CD4-positive, alpha-beta T cell (primary cell): ENCODE measurements at regions not wholly inside any gene's neighbourhood (a gene's known extent, or its start where the extent isn't known, plus 50 kb on each side); places are given as distances from the start of the nearest gene placed in this dataset.

Experiments used
- ATAC-seq: fragments of 200-7000 bp; cut with Tn5 transposase; one replicate; pipeline ENCODE4 v1.10.0; 2022; ENCODE audit warnings: mild to moderate bottlenecking; ENCODE audit not compliant: poor library complexity
- CTCF ChIA-PET: fragments of 350-600 bp; sonication (Branson Sonifier 250); formaldehyde crosslinking; loops from one replicate; lab custom pipeline; 2021; ENCODE audit warnings: antibody characterized with exemption, inconsistent platforms; lab: Charles Lee
- POLR2A ChIA-PET: fragments of 350-600 bp; sonication (Branson Sonifier 250); formaldehyde crosslinking; loops from one replicate; lab custom pipeline; 2021; ENCODE audit warnings: antibody characterized with exemption, inconsistent platforms; lab: Charles Lee
- DNase-seq, 14 experiments: peaks; one replicate each; pipeline ENCODE4 v3.0.0-alpha.2; 2013 to 2020; ENCODE audit warnings: mixed read lengths in 2 of 14
- H3K27ac ChIP-seq, 2 donors: one replicate each; pipeline versions ENCODE4 v1.5.1 to v1.7.0; 2013; ENCODE audit warnings: low read length in 2 of 2, low read depth in 1 of 2, mild to moderate bottlenecking in 1 of 2
- H3K27me3 ChIP-seq, 2 experiments: 1 replicate in 1 of 2; 2 replicates in 1 of 2; pipeline versions ENCODE4 v1.6.1 to v1.7.0; 2013; ENCODE audit warnings: low read length in 2 of 2, control low read depth in 1 of 2, mild to moderate bottlenecking in 1 of 2, moderate library complexity in 1 of 2; ENCODE audit not compliant: insufficient read depth in 2 of 2, control insufficient read depth in 1 of 2
- H3K36me3 ChIP-seq: one replicate; pipeline ENCODE4 v1.6.1; 2013; ENCODE audit warnings: low read length, control low read depth; ENCODE audit not compliant: insufficient read depth
- H3K4me1 ChIP-seq: one replicate; pipeline ENCODE4 v1.6.1; 2013; ENCODE audit warnings: low read length, control low read depth; ENCODE audit not compliant: insufficient read depth
- H3K4me3 ChIP-seq: one replicate; pipeline ENCODE4 v1.5.1; 2013; ENCODE audit warnings: mild to moderate bottlenecking, low read length, moderate library complexity
- H3K9me3 ChIP-seq, 2 experiments: 1 replicate in 1 of 2; 2 replicates in 1 of 2; pipeline versions ENCODE4 v1.6.1 to v1.7.0; 2013; ENCODE audit warnings: low read length in 2 of 2, mild to moderate bottlenecking in 2 of 2, control low read depth in 1 of 2, moderate library complexity in 1 of 2; ENCODE audit not compliant: control insufficient read depth in 1 of 2, insufficient read depth in 1 of 2
- H3K27ac Mint-ChIP-seq: one replicate; pipeline ENCODE4 v1.8.0; 2020; ENCODE audit warnings: mixed read lengths
- H3K27me3 Mint-ChIP-seq: one replicate; pipeline ENCODE4 v1.8.0; 2021; ENCODE audit warnings: mixed read lengths
- H3K36me3 Mint-ChIP-seq: one replicate; pipeline ENCODE4 v1.8.0; 2021; ENCODE audit warnings: low read depth, mixed read lengths
- H3K4me1 Mint-ChIP-seq: one replicate; pipeline ENCODE4 v1.8.0; 2021; ENCODE audit warnings: low read depth, mixed read lengths
- H3K4me3 Mint-ChIP-seq: one replicate; pipeline ENCODE4 v1.8.0; 2020; ENCODE audit warnings: mild to moderate bottlenecking, mixed read lengths
- H3K9me3 Mint-ChIP-seq: one replicate; pipeline ENCODE4 v1.8.0; 2020; ENCODE audit warnings: mixed read lengths
- CTCF ChIP-seq: fragments of 200-600 bp; IDR thresholded peaks from one replicate; pipeline ENCODE4 v1.8.0; 2022; ENCODE audit warnings: antibody characterized with exemption, mild to moderate bottlenecking
- intact Hi-C, 2 experiments: fragments of 100-400 bp; cut with DNase I in 1 of 2; cut with micrococcal nuclease in 1 of 2; formaldehyde crosslinking; loops; one replicate each; pipeline versions ENCODE4 v1.15.1 to v1.9.0; 2023 to 2025; cut with DNase I, micrococcal nuclease

DNA sequence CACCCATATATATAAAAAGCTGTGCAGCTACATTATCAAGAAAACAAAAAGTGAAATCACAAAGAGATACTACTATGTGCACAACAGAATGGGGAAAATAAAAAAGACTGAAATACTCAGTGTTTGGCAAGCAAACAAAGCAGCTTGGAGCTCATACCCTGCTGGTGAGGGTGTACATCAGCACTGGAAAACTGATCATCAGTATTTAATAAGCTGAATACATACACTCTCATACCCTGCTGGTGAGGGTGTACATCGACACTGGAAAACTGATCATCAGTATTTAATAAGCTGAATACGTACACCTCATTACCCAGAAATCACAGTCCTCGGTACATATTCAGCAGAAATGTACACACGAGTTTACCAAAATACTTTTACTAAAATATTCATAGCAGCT lies 220.8 kb downstream of the SPP2 start:
- ChIA-PET CTCF (interaction anchor here (1.0 to 1.3 kb wide), 2 partner anchors 18 to 229 kb away, joined by 3 to 5 read pairs; no protein-coding TSS in a partner anchor), POLR2A (no interaction called here)
- Histone ChIP-seq H3K27me3 (no peaks in the 10 kb centered on the region), H3K4me3 (no peak overlapping the region), H3K9me3 (no peaks in the 10 kb centered on the region), H3K27ac (no peak overlapping the region), H3K36me3 (no peaks in the 10 kb centered on the region), H3K4me1 (peaks cover 25% of the 10 kb centered on the region)
- ATAC-seq (no peak), DNase-seq (no peak)
- intact Hi-C loops = no loop called here
- Mint-ChIP-seq H3K36me3 (no peaks in the 10 kb centered on the region), H3K4me1 (peaks cover 57% of the 10 kb centered on the region), H3K27me3 (no peaks in the 10 kb centered on the region), H3K4me3 (no peak overlapping the region), H3K27ac (no peak overlapping the region), H3K9me3 (no peaks in the 10 kb centered on the region)
- no peak for TF ChIP-seq CTCF

GRCh38 chr2:234269769-234270204 lies 219.3 kb downstream of the SPP2 start:
- no peak for TF ChIP-seq CTCF
- Histone ChIP-seq H3K27ac (no peak overlapping the region), H3K27me3 (no peaks in the 10 kb centered on the region), H3K4me3 (no peak overlapping the region), H3K9me3 (no peaks in the 10 kb centered on the region), H3K4me1 (peaks cover 20% of the 10 kb centered on the region), H3K36me3 (no peaks in the 10 kb centered on the region)
- POLR2A ChIA-PET = no interaction called here
- H3K4me1 Mint-ChIP-seq = peaks cover 51% of the 10 kb centered on the region
- CTCF ChIA-PET = no interaction called here
- no peaks in the 10 kb centered on the region for H3K36me3 Mint-ChIP-seq
- H3K27me3 Mint-ChIP-seq = no peaks in the 10 kb centered on the region
- no peaks in the 10 kb centered on the region for H3K9me3 Mint-ChIP-seq
- H3K27ac Mint-ChIP-seq = no peak overlapping the region
- DNase-seq (no peak), ATAC-seq (no peak)
- intact Hi-C loops = no loop called here
- H3K4me3 Mint-ChIP-seq = no peak overlapping the region

DNA sequence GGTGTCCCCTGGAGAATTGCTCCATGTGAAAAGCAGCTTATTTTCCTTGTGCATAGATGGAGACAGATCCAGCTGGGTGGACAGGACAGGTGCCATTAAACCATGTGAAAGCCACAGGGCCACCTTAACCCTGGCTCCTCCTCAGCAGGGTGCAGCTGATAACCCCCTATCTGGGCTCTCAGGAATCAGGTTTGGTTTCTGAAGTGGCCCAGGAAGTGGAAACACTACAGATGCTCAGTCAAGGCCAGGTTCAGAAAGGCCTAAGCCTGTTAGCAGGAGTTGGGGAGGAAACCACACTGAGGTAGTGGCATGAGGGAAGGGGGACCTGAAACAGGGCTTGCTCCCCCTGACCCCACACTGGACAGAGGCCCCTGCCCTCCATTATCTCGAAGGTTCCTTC lies 217.0 kb downstream of the SPP2 start:
- ChIA-PET CTCF (no interaction called here), POLR2A (no interaction called here)
- Histone ChIP-seq H3K27me3 (no peaks in the 10 kb centered on the region), H3K36me3 (no peaks in the 10 kb centered on the region), H3K27ac (no peak overlapping the region), H3K4me3 (no peak overlapping the region), H3K9me3 (peaks cover 0 to 4% of the 10 kb centered on the region in 2 experiments), H3K4me1 (peaks cover 8% of the 10 kb centered on the region)
- DNase-seq (no peak), ATAC-seq (no peak)
- intact Hi-C loops = no loop called here
- Mint-ChIP-seq H3K36me3 (no peaks in the 10 kb centered on the region), H3K4me1 (peaks cover 31% of the 10 kb centered on the region), H3K4me3 (no peak overlapping the region), H3K27ac (no peak overlapping the region), H3K9me3 (no peaks in the 10 kb centered on the region), H3K27me3 (no peaks in the 10 kb centered on the region)
- TF ChIP-seq CTCF = no peak
